Upper lobe of left lung (tissue), 6 donors: ENCODE measurements at regions not wholly inside any gene's neighbourhood (a gene's known extent, or its start where the extent isn't known, plus 50 kb on each side); places are given as distances from the start of the nearest gene placed in this dataset.
A peak's percentile ranks its signal among the peaks of the same experiment; 100 is the strongest.
"Not testable (repeated sequence)": the region's sequence is repeated elsewhere in the genome, so short reads cannot be mapped to it uniquely, and the experiment has no call there.

ENCODE experiments used
- ATAC-seq, 2 donors: fragments of 200-7000 bp; cut with Tn5 transposase; one replicate each; pipeline ENCODE4 v1.9.1; 2022; ENCODE audit warnings: mild to moderate bottlenecking in 2 of 2, moderate library complexity in 2 of 2; ENCODE audit not compliant: low FRiP score in 2 of 2
- DNase-seq, 2 donors: peaks; one replicate each; pipeline ENCODE4 v3.0.0-alpha.2; 2019 to 2020
- H3K27ac ChIP-seq, 4 donors: fragments of 200-600 bp; sonication (generic); one replicate each; pipeline ENCODE4 v1.5.1; 2016 to 2019
- H3K27me3 ChIP-seq, 4 donors: fragments of 200-600 bp; sonication (generic); one replicate each; pipeline ENCODE4 v1.5.1; 2017 to 2019
- H3K36me3 ChIP-seq, 4 donors: fragments of 200-600 bp; sonication (generic); one replicate each; pipeline ENCODE4 v1.5.1; 2016 to 2019
- H3K4me1 ChIP-seq, 4 donors: fragments of 200-600 bp; sonication (generic); one replicate each; pipeline ENCODE4 v1.5.1; 2018 to 2019
- H3K4me3 ChIP-seq, 4 donors: fragments of 200-600 bp; sonication (generic); one replicate each; pipeline ENCODE4 v1.5.1; 2017 to 2019; ENCODE audit warnings: mild to moderate bottlenecking in 2 of 4, moderate library complexity in 1 of 4
- H3K9me3 ChIP-seq, 4 donors: fragments of 200-600 bp; sonication (generic); one replicate each; pipeline ENCODE4 v1.5.1; 2018 to 2019
- EP300 ChIP-seq, 4 donors: sonication (generic); formaldehyde crosslinking; IDR thresholded peaks; one replicate each; pipeline ENCODE4 v1.5.1; 2017; ENCODE audit warnings: antibody characterized with exemption in 4 of 4, control low read depth in 2 of 4
- POLR2A ChIP-seq, 4 donors: fragments of 450-650 bp; IDR thresholded peaks; one replicate each; pipeline ENCODE4 v1.5.1; 2016 to 2017; ENCODE audit warnings: antibody characterized with exemption in 4 of 4, mild to moderate bottlenecking in 2 of 4
- POLR2AphosphoS5 ChIP-seq, 2 donors: sonication (generic); formaldehyde crosslinking; IDR thresholded peaks; one replicate each; pipeline ENCODE4 v1.5.1; 2017; ENCODE audit warnings: antibody characterized with exemption in 2 of 2
- WGBS, 2 donors: methylation state at CpG; one replicate each; pipeline ENCODE4 v1.1.5; 2017 to 2018; 5-methylcytosine and 5-hydroxymethylcytosine counted together
- TF ChIP-seq, protein P1 (sequence below), 6 experiments: fragments of 450-650 bp in 4 of 6; fragments of 200-600 bp in 2 of 6; sonication (generic) in 2 of 6; IDR thresholded peaks; one replicate each; pipeline ENCODE4 v1.5.1; 2016 to 2019; ENCODE audit warnings: antibody characterized with exemption in 6 of 6
- donor health status: DM: no; HTN: no; CAD: no; lungs with moderate emphysema.
- donor health status: DM: no; HTN: yes; CAD: no; lungs with severe emphysema.

DNA sequence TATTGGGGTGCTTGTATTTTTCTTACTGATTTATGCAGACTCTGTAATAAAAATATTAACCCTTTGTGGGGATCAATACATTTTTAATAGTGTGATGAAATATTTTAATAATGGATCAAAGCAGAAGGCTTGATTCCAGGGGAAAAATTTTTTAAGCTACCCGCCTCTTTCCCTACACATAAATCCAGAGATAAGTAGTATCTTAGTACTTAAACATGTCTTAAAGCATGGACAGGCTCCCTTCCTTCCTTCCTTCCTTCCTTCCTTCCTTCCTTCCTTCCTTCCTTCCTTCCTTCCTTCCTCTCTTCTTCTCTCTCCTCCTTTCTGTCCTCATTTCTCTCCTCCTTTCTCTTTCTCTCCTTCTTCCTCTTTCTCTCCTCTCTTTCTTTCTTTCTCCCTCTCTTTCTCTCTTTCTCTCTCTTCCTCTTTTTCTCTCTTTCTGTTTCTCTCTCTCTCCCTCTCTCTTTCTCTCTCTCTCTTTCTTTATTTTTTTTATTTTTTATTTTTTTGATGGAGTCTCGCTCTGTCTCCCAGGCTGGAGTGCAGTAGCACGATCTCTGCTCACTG is 78.0 kb upstream of the SPRY4 start:
- no peaks in the 10 kb centered on the region for H3K27me3 ChIP-seq
- no peaks in the 10 kb centered on the region for H3K36me3 ChIP-seq
- no peaks in the 10 kb centered on the region for H3K9me3 ChIP-seq
- ATAC-seq (no peak), DNase-seq (no peak)
- peaks cover 0 to 6% (median 2%) of the 10 kb centered on the region in 4 donors for H3K4me1 ChIP-seq
- peak overlapping the region in 2 of 4 donors; percentile 12 to 82 for H3K27ac ChIP-seq
- TF ChIP-seq POLR2AphosphoS5 (IDR thresholded peaks at IDR 0.05) = no peak
- TF ChIP-seq EP300 (IDR thresholded peaks at IDR 0.05) = no peak
- no peak overlapping the region for H3K4me3 ChIP-seq
- WGBS, 2 donors = 92 to 99% methylated on average over 3 of the region's 3 CpGs

DNA sequence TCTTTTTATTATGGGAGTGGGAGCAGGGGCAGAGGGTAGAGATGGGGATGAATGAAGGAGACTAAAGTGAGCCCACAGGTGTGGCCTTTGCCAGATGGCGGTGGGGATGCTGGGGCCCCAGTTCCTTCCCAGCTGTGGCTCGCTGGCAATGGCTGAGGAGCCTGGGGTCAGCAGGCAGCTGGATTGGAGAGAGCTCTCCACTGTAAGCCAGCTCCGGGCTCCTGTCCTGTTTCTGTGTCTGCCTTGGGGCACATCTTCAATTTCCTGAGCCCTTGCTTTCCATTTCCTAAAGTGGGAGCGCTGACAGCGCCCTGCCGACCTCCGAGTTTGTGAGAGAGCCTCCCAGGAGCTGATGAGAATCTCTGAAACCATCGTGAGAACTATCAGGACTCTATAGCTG is 75.6 kb upstream of the SPRY4 start:
- DNase-seq = peak in 1 of 2 donors; percentile 25
- Histone ChIP-seq H3K4me3 (no peak overlapping the region), H3K9me3 (peaks cover 0 to 13% (median 9%) of the 10 kb centered on the region in 4 donors), H3K27ac (no peak overlapping the region), H3K27me3 (no peaks in the 10 kb centered on the region), H3K4me1 (peaks cover 0 to 6% (median 2%) of the 10 kb centered on the region in 4 donors), H3K36me3 (no peaks in the 10 kb centered on the region)
- no peak for ATAC-seq
- 94 to 96% methylated on average over 8 of the region's 8 CpGs for WGBS, 2 donors
- TF ChIP-seq, protein P1, sequence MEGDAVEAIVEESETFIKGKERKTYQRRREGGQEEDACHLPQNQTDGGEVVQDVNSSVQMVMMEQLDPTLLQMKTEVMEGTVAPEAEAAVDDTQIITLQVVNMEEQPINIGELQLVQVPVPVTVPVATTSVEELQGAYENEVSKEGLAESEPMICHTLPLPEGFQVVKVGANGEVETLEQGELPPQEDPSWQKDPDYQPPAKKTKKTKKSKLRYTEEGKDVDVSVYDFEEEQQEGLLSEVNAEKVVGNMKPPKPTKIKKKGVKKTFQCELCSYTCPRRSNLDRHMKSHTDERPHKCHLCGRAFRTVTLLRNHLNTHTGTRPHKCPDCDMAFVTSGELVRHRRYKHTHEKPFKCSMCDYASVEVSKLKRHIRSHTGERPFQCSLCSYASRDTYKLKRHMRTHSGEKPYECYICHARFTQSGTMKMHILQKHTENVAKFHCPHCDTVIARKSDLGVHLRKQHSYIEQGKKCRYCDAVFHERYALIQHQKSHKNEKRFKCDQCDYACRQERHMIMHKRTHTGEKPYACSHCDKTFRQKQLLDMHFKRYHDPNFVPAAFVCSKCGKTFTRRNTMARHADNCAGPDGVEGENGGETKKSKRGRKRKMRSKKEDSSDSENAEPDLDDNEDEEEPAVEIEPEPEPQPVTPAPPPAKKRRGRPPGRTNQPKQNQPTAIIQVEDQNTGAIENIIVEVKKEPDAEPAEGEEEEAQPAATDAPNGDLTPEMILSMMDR (IDR thresholded peaks at IDR 0.05) = no peak
- TF ChIP-seq POLR2AphosphoS5 (IDR thresholded peaks at IDR 0.05) (no peak), POLR2A (IDR thresholded peaks at IDR 0.05) (no peak), EP300 (IDR thresholded peaks at IDR 0.05) (no peak)

- H3K27ac ChIP-seq = no peak overlapping the region
- H3K36me3 ChIP-seq = no peaks in the 10 kb centered on the region
- no peak for DNase-seq
- H3K4me1 ChIP-seq = peaks cover 0 to 6% (median 2%) of the 10 kb centered on the region in 4 donors
- no peaks in the 10 kb centered on the region for H3K27me3 ChIP-seq
- ATAC-seq = no peak
- no peak for TF ChIP-seq POLR2A (IDR thresholded peaks at IDR 0.05)
- no peak for TF ChIP-seq POLR2AphosphoS5 (IDR thresholded peaks at IDR 0.05)
- TF ChIP-seq, protein P1 (IDR thresholded peaks at IDR 0.05) = no peak
- no peak for TF ChIP-seq EP300 (IDR thresholded peaks at IDR 0.05)
- H3K9me3 ChIP-seq = peaks cover 0 to 13% (median 9%) of the 10 kb centered on the region in 4 donors
- 77 to 82% methylated on average over 2 of the region's 2 CpGs for WGBS, 2 donors
- H3K4me3 ChIP-seq = no peak overlapping the region
These were observed 75.1 kb upstream of the SPRY4 start for GRCh38 chr5:142399891-142400290.

- Histone ChIP-seq H3K4me1 (peaks cover 0 to 3% (median 0%) of the 10 kb centered on the region in 4 donors), H3K9me3 (peaks cover 0 to 13% (median 9%) of the 10 kb centered on the region in 4 donors), H3K27ac (no peak overlapping the region), H3K27me3 (no peaks in the 10 kb centered on the region), H3K36me3 (no peaks in the 10 kb centered on the region), H3K4me3 (no peak overlapping the region)
- no peak for ATAC-seq
- no peak for DNase-seq
- WGBS, 2 donors = 86 to 88% methylated on average over 3 of the region's 3 CpGs
- TF ChIP-seq POLR2AphosphoS5 (IDR thresholded peaks at IDR 0.05) (no peak), EP300 (IDR thresholded peaks at IDR 0.05) (no peak), POLR2A (IDR thresholded peaks at IDR 0.05) (no peak)
- TF ChIP-seq, protein P1 (IDR thresholded peaks at IDR 0.05) = no peak
These were observed 73.9 kb upstream of the SPRY4 start for GRCh38 chr5:142398730-142399055.

- not testable (repeated sequence) for DNase-seq, H3K4me3 ChIP-seq, H3K27ac ChIP-seq, H3K36me3 ChIP-seq, ATAC-seq, H3K4me1 ChIP-seq, H3K27me3 ChIP-seq
- peaks cover 0 to 13% (median 9%) of the 10 kb centered on the region in 4 donors for H3K9me3 ChIP-seq
- 89 to 94% methylated on average over 13 of the region's 13 CpGs for WGBS, 2 donors
These were observed 73.3 kb upstream of the SPRY4 start for GRCh38 chr5:142398011-142398729.

- DNase-seq (no peak), ATAC-seq (no peak)
- Histone ChIP-seq H3K4me1 (no peaks in the 10 kb centered on the region), H3K27ac (no peak overlapping the region), H3K4me3 (no peak overlapping the region), H3K27me3 (no peaks in the 10 kb centered on the region), H3K36me3 (no peaks in the 10 kb centered on the region), H3K9me3 (peaks cover 0 to 13% (median 9%) of the 10 kb centered on the region in 4 donors)
- WGBS, 2 donors = 92 to 94% methylated on average over 3 of the region's 3 CpGs
- TF ChIP-seq EP300 (IDR thresholded peaks at IDR 0.05) (no peak), POLR2A (IDR thresholded peaks at IDR 0.05) (no peak), POLR2AphosphoS5 (IDR thresholded peaks at IDR 0.05) (no peak)
- TF ChIP-seq, protein P1 (IDR thresholded peaks at IDR 0.05) = no peak
These were observed 72.4 kb upstream of the SPRY4 start for GRCh38 chr5:142397178-142397577.
